ENCODE measurements at regions not wholly inside any gene's neighbourhood (a gene's known extent, or its start where the extent isn't known, plus 50 kb on each side); places are given as distances from the start of the nearest gene placed in this dataset.
A peak's percentile ranks its signal among the peaks of the same experiment; 100 is the strongest.

- Histone ChIP-seq H2AFZ (no peak overlapping the region), H3K4me2 (no peak overlapping the region), H4K20me1 (ENCODE audit: insufficient read depth, poor library complexity, severe bottlenecking) (no peaks in the 10 kb centered on the region), H3K9me3 (ENCODE audit: low read depth) (no peaks in the 10 kb centered on the region), H3K9me2 (replicated peaks; ENCODE audit: insufficient read depth) (no peaks in the 10 kb centered on the region), H3K27me3 (no peaks in the 10 kb centered on the region), H3K4me3 (no peak overlapping the region), H3K36me3 (replicated peaks; ENCODE audit: insufficient read depth, low read depth) (no peaks in the 10 kb centered on the region), H3K79me2 (peaks cover 2% of the 10 kb centered on the region), H3K27ac (no peak overlapping the region), H3K4me1 (ENCODE audit: insufficient read depth) (peaks cover 14% of the 10 kb centered on the region)
- DNase-seq (ENCODE audit: low spot score) = no peak
- 95% methylated on average over 6 of the region's 6 CpGs for WGBS (ENCODE audit: low lambda C conversion rate, missing lambda C conversion rate)
- TF ChIP-seq EZH2phosphoT487 (IDR thresholded peaks at IDR 0.05; ENCODE audit: low read depth, severe bottlenecking, unreplicated experiment) (no peak), CTCF (IDR thresholded peaks at IDR 0.05; ENCODE audit: poor library complexity) (no peak), EZH2 (IDR thresholded peaks at IDR 0.05; ENCODE audit: borderline replicate concordance) (no peak)
These were observed 167.5 kb upstream of the IL12A start for GRCh38 chr3:159821110-159821509.

GRCh38 chr3:159821736-159822135 is 166.9 kb upstream of the IL12A start:
- no peak for DNase-seq (ENCODE audit: low spot score)
- H3K27ac ChIP-seq = no peak overlapping the region
- TF ChIP-seq CTCF (IDR thresholded peaks at IDR 0.05; ENCODE audit: poor library complexity) (no peak), EZH2 (IDR thresholded peaks at IDR 0.05; ENCODE audit: borderline replicate concordance) (no peak), EZH2phosphoT487 (IDR thresholded peaks at IDR 0.05; ENCODE audit: low read depth, severe bottlenecking, unreplicated experiment) (no peak)
- H3K9me2 ChIP-seq (replicated peaks; ENCODE audit: insufficient read depth) = no peaks in the 10 kb centered on the region
- no peak overlapping the region for H2AFZ ChIP-seq
- H3K4me2 ChIP-seq = no peak overlapping the region
- peaks cover 14% of the 10 kb centered on the region for H3K4me1 ChIP-seq (ENCODE audit: insufficient read depth)
- H3K4me3 ChIP-seq = no peak overlapping the region
- H3K27me3 ChIP-seq = no peaks in the 10 kb centered on the region
- H3K9me3 ChIP-seq (ENCODE audit: low read depth) = no peaks in the 10 kb centered on the region
- no peaks in the 10 kb centered on the region for H3K36me3 ChIP-seq (replicated peaks; ENCODE audit: insufficient read depth, low read depth)
- H3K79me2 ChIP-seq = peaks cover 2% of the 10 kb centered on the region
- 95% methylated on average over 5 of the region's 5 CpGs for WGBS (ENCODE audit: low lambda C conversion rate, missing lambda C conversion rate)
- H4K20me1 ChIP-seq (ENCODE audit: insufficient read depth, poor library complexity, severe bottlenecking) = no peaks in the 10 kb centered on the region

GRCh38 chr3:159823780-159824179 is 164.9 kb upstream of the IL12A start:
- Histone ChIP-seq H3K36me3 (replicated peaks; ENCODE audit: insufficient read depth, low read depth) (no peaks in the 10 kb centered on the region), H3K27ac (peak overlapping the region; percentile 82), H2AFZ (no peak overlapping the region), H3K4me1 (ENCODE audit: insufficient read depth) (peaks cover 14% of the 10 kb centered on the region), H3K4me2 (peak overlapping the region; percentile 14), H3K27me3 (no peaks in the 10 kb centered on the region), H3K9me2 (replicated peaks; ENCODE audit: insufficient read depth) (no peaks in the 10 kb centered on the region), H4K20me1 (ENCODE audit: insufficient read depth, poor library complexity, severe bottlenecking) (no peaks in the 10 kb centered on the region), H3K9me3 (ENCODE audit: low read depth) (no peaks in the 10 kb centered on the region), H3K4me3 (no peak overlapping the region), H3K79me2 (peaks cover 2% of the 10 kb centered on the region)
- WGBS (ENCODE audit: low lambda C conversion rate, missing lambda C conversion rate) = 66% methylated on average over 3 of the region's 3 CpGs
- TF ChIP-seq CTCF (IDR thresholded peaks at IDR 0.05; ENCODE audit: poor library complexity) = no peak
- TF ChIP-seq EZH2 (IDR thresholded peaks at IDR 0.05; ENCODE audit: borderline replicate concordance) = no peak
- TF ChIP-seq EZH2phosphoT487 (IDR thresholded peaks at IDR 0.05; ENCODE audit: low read depth, severe bottlenecking, unreplicated experiment) = no peak
- DNase-seq (ENCODE audit: low spot score) = no peak

GRCh38 chr3:159824333-159824732 is 164.3 kb upstream of the IL12A start:
- peak; percentile 75 for DNase-seq (ENCODE audit: low spot score)
- WGBS (ENCODE audit: low lambda C conversion rate, missing lambda C conversion rate) = 28% methylated on average over 2 of the region's 2 CpGs
- H3K4me1 ChIP-seq (ENCODE audit: insufficient read depth) = peaks cover 14% of the 10 kb centered on the region
- TF ChIP-seq EZH2phosphoT487 (IDR thresholded peaks at IDR 0.05; ENCODE audit: low read depth, severe bottlenecking, unreplicated experiment) (no peak), EZH2 (IDR thresholded peaks at IDR 0.05; ENCODE audit: borderline replicate concordance) (no peak)
- H3K9me2 ChIP-seq (replicated peaks; ENCODE audit: insufficient read depth) = no peaks in the 10 kb centered on the region
- no peaks in the 10 kb centered on the region for H4K20me1 ChIP-seq (ENCODE audit: insufficient read depth, poor library complexity, severe bottlenecking)
- no peaks in the 10 kb centered on the region for H3K79me2 ChIP-seq
- H3K9me3 ChIP-seq (ENCODE audit: low read depth) = no peaks in the 10 kb centered on the region
- H3K27me3 ChIP-seq = no peaks in the 10 kb centered on the region
- H3K4me2 ChIP-seq = peak overlapping the region; percentile 21
- no peaks in the 10 kb centered on the region for H3K36me3 ChIP-seq (replicated peaks; ENCODE audit: insufficient read depth, low read depth)
- no peak overlapping the region for H3K4me3 ChIP-seq
- no peak overlapping the region for H2AFZ ChIP-seq
- H3K27ac ChIP-seq = peak overlapping the region; percentile 82

Data from hepatocyte (in vitro differentiated cells).